ENCODE measurements at regions not wholly inside any gene's neighbourhood (a gene's known extent, or its start where the extent isn't known, plus 50 kb on each side); places are given as distances from the start of the nearest gene placed in this dataset.

DNA sequence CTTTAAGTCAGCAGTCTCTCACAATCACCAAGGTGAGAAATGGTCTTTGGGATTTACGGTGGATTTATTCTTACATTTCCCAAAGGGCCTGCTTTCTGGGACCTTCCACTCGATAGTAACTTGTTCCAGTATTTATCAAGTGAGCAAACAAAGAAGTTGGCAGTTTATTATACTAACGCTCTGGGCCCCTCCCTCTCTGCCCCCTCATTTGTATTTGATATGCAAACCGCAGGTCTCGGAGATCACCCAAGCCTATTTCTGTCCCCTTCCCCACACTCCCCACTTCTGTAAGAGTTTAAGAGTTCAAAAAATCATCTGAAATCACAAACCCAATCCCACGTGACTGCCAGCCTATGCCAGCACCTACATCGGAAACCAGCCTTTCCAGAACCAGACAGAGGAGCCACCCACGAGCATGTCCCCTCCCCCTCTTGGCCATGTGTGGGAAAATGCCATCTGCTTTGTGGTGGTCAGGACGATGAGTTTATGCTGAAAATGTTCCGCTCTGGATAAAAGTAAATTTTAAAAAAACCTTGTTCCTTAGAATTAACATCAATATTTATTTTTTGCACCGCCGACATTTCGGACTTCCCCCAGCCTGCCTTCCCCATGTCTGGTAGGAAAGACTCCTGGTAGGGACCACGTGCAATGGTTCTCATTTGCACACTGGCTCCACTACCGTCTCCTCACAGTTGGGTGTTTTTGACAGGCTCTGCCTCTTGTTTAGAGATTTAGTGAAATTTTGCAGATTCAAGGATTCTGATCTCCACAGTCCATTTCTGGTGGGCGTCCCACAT, 281.0 kb downstream of the TFAP2C start:
- TF ChIP-seq, protein P1, sequence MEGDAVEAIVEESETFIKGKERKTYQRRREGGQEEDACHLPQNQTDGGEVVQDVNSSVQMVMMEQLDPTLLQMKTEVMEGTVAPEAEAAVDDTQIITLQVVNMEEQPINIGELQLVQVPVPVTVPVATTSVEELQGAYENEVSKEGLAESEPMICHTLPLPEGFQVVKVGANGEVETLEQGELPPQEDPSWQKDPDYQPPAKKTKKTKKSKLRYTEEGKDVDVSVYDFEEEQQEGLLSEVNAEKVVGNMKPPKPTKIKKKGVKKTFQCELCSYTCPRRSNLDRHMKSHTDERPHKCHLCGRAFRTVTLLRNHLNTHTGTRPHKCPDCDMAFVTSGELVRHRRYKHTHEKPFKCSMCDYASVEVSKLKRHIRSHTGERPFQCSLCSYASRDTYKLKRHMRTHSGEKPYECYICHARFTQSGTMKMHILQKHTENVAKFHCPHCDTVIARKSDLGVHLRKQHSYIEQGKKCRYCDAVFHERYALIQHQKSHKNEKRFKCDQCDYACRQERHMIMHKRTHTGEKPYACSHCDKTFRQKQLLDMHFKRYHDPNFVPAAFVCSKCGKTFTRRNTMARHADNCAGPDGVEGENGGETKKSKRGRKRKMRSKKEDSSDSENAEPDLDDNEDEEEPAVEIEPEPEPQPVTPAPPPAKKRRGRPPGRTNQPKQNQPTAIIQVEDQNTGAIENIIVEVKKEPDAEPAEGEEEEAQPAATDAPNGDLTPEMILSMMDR (IDR thresholded peaks at IDR 0.05 in 8 of 11, conservative IDR thresholded peaks at IDR 0.05 in 3 of 11), result no peak
- TF ChIP-seq POLR2AphosphoS5 (IDR thresholded peaks at IDR 0.05), result no peak
